ENCODE measurements at regions not wholly inside any gene's neighbourhood (a gene's known extent, or its start where the extent isn't known, plus 50 kb on each side); places are given as distances from the start of the nearest gene placed in this dataset.
"Not testable (repeated sequence)": the region's sequence is repeated elsewhere in the genome, so short reads cannot be mapped to it uniquely, and the experiment has no call there.

DNA sequence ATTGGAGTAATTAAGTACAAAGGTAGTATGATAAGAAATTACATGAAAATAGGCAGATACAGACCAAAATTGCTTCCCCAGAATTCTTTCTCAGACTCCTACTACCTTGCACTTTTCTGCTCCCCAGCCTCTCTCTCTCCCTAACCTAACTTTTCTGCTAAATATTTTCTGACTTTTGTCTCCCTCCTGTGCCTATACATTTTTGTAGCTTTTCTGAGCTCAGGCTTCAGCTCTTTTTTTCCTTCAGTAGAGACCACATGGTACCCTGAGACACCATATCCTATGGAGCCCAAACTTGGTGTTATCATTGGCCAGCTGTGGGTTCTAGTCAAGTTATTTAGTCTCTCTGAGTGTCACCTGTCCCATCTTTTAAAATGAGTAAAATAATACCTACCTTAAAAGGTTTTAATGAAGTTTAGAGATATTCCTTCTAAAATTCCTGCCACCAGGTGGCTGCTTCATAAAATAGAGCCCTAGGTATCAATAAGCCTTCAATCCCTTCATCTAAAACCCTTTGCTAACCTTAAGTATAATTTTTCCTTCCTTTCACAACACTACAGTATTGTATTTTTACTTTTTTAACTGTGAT is 237.6 kb upstream of the DUSP10 start:
- no peak for DNase-seq (ENCODE audit: extremely low read depth, low read depth)
- TF ChIP-seq, protein P1, sequence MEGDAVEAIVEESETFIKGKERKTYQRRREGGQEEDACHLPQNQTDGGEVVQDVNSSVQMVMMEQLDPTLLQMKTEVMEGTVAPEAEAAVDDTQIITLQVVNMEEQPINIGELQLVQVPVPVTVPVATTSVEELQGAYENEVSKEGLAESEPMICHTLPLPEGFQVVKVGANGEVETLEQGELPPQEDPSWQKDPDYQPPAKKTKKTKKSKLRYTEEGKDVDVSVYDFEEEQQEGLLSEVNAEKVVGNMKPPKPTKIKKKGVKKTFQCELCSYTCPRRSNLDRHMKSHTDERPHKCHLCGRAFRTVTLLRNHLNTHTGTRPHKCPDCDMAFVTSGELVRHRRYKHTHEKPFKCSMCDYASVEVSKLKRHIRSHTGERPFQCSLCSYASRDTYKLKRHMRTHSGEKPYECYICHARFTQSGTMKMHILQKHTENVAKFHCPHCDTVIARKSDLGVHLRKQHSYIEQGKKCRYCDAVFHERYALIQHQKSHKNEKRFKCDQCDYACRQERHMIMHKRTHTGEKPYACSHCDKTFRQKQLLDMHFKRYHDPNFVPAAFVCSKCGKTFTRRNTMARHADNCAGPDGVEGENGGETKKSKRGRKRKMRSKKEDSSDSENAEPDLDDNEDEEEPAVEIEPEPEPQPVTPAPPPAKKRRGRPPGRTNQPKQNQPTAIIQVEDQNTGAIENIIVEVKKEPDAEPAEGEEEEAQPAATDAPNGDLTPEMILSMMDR (IDR thresholded peaks at IDR 0.05; ENCODE audit: low read depth, low read length): no peak; the same call in 1 of the 2 replicates

DNA sequence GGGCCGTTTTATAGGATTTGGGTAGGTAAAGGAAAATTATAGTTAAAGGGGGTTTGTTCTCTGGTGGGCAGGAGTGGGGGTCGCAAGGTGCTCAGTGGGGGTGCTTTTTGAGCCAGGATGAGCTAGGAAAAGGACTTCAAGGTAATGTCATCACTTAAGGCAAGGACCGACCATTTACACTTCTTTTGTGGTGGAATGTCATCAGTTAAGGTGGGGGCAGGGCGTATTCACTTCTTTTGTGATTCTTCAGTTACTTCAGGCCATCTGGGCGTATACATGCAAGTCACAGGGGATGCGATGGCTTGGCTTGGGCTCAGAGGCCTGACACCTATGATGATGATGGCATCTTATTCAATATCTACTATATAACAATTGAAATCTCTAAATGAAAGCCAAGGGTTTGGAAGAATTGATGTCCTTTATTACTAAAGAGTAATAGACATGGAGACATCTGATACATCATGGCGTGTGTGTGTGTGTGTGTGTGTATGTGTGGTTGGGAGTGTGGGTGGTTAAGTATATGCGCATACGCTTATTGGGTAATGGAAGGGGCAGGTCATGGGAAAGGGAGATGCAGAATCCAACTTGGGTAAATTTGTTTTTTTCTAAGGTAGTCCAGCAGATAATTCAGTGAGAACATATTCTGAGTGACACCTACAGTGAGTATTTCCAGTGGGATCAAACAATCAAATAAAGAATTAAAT is 236.9 kb upstream of the DUSP10 start:
- DNase-seq (ENCODE audit: extremely low read depth, low read depth): not testable (repeated sequence)

DNA sequence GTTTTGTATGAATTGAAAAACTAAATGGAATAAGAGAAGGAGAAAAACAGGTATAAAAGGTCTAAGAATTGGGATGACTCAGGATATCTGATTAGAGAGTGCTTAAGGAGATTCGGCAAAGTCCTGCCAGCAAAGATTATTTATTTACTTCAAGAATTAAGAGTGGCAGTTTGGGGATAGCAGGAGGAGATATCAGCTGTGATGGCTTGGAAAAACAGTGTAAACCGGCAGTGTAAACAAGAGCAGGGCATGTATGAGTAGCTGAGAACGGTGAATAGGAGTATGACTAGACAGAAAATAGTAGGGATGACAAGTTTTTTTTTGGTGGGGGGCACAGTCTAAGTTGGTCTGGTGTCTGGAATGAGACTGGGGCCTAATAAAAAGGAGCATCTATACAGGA is 231.9 kb upstream of the DUSP10 start:
- DNase-seq (ENCODE audit: extremely low read depth, low read depth): not testable (repeated sequence)

DNA sequence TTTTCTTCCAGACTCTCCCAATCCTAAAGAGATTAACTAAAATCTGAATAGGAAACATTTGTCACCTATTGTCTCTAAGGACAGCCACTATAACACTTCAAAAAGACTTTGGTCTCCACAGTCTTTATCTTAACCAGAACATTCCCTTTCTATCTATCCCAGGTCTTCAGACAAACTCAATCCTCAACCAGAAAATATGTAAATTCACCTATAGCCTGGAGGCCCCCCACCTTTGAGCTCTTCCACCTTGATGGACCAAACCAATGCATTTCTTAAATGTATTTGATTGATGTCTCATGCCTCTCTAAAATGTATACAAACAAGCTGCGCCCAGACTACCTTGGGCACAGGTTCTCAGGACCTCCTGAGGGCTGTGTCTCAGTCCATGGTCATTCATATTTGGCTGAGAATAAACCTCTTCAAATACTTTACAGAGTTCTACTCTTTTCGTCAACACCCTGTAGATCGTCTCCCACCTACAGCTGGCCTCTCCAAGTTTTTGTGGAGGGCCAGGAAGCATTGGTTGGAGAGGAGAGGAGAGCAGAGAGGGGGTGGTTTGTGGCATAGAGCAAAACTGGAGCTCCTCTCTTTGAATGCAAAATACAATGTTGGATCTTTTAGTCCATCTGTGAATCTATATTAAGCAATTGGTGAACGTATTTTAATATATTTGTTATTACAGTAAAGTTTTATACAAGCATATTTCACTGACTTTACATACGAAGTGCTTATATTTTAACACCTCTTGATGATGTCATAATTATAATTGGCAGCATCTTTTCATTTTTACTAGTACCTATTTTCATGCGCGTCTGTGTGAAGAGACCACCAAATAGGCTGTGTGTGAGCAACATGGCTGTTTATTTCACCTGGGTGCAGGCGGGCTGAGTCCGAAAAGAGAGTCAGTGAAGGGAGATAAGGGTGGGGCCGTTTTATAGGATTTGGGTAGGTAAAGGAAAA is 230.7 kb upstream of the DUSP10 start:
- DNase-seq (ENCODE audit: extremely low read depth, low read depth): no peak
- TF ChIP-seq, protein P1 (IDR thresholded peaks at IDR 0.05; ENCODE audit: low read depth, low read length): no peak

DNA sequence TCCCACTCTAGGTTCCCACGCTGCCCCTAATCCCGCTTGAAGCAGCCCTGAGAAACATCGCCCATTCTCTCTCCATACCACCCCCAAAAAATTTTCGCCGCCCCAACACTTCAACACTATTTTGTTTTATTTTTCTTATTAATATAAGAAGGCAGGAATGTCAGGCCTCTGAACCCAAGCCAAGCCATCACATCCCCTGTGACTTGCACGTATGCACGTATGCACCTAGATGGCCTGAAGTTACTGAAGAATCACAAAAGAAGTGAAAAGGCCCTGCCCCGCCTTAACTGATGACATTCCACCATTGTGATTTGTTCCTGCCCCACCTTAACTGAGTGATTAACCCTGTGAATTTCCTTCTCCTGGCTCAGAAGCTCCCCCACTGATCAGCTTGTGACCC is 229.1 kb upstream of the DUSP10 start:
- DNase-seq (ENCODE audit: extremely low read depth, low read depth): not testable (repeated sequence)

DNA sequence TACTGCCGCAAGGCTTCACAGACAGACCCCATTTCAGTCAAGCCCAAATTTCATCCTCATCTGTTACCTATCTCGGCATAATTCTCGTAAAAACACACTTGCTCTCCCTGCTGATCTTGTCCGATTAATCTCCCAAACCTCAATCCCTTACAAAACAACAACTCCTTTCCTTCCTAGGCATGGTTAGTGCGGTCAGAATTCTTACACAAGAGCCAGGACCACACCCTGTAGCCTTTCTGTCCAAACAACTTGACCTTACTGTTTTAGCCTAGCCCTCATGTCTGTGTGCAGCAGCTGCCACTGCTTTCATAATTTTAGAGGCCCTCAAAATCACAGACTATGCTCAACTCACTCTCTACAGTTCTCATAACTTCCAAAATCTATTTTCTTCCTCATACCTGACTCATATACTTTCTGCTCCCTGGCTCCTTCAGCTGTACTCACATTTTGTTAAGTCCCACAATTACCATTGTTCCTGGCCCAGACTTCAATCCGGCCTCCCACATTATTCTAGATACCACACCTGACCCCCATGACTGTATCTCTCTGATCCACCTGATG is 227.5 kb upstream of the DUSP10 start:
- DNase-seq (ENCODE audit: extremely low read depth, low read depth): not testable (repeated sequence)

DNA sequence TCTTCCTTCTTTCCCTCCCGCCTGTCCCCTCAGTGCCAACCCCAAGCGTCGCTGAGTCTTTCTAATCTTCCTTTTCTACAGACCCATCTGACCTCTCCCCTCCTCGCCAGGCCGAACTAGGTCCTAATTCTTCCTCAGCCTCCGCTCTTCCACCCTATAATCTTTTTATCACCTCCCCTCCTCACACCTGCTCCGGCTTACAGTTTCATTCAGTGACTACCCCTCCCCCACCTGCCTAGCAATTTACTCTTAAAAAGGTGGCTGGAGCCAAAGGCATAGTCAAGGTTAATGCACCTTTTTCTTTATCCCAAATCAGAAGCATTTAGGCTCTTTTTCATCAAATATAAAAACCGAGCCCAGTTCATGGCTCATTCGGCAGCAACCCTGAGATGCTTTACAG is 225.6 kb upstream of the DUSP10 start:
- DNase-seq (ENCODE audit: extremely low read depth, low read depth): not testable (repeated sequence)

DNA sequence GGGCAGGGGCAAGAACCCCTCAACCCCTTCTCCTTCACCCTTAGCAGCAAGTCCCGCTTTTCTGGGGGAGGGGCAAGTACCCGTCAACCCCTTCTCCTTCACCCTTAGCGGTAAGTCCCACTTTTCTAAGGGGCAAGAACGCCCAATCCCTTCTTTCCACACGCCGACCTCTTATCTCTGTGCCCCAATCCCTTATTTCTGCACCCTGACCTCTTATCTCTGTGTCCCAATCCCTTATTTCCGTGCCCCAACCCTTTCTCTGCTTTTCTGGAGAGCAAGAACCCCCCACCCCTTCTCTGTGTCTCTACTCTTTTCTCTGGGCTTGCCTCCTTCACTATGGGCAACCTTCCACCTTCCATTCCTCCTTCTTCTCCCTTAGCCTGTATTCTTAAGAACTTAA is 225.0 kb upstream of the DUSP10 start:
- not testable (repeated sequence) for DNase-seq (ENCODE audit: extremely low read depth, low read depth)

DNA sequence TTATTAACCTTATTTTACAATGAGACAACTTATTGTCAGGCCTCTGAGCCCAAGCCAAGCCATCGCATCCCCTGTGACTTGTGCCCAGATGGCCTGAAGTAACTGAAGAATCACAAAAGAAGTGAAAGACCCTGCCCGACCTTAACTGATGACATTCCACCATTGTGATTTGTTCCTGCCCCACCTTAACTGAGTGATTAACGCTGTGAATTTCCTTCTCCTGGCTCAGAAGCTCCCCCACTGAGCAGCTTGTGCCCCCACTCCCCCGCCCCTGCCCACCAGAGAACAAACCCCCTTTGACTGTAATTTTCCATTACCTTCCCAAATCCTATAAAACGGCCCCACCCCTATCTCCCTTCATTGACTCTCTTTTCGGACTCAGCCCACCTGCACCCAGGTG is 224.0 kb upstream of the DUSP10 start:
- not testable (repeated sequence) for DNase-seq (ENCODE audit: extremely low read depth, low read depth)

DNA sequence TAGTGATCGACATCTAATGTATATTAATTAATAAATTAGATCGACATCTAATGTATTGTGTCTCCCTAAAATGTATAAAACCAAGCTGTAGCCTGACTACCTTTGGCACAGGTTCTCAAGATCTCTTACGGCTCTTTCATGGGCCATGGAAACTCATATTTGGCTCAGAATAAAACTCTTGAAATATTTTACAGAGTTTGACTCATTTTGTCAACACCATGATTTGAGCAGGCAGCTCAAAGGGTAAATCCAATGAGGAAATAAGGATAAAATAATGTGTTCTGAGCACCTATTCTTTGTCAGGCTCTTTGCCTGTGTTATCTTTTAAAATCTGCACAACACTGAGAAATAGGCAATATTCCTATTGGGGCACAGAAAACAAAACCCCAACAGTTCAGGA is 223.4 kb upstream of the DUSP10 start:
- TF ChIP-seq, protein P1 (IDR thresholded peaks at IDR 0.05; ENCODE audit: low read depth, low read length): no peak
- no peak for DNase-seq (ENCODE audit: extremely low read depth, low read depth)

DNA sequence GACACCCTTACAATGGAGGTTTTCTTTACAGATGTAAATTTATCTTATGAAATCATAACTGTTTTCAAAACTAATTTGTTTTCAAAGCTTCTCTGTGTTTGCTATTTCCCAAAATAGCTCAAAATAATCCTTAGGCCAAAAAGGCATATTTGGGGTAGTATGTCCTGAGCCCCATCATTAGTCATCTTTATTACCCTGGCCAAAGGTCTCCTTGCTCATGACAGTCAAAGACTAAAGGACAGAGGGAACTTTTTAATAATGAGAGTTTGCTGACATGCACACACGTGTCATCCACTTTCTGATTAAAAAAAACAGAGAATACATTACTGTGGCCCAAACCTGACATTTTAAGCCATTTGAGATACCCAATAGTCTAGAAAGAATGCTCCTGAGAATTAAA is 221.9 kb upstream of the DUSP10 start:
- no peak for DNase-seq (ENCODE audit: extremely low read depth, low read depth)
- TF ChIP-seq, protein P1 (IDR thresholded peaks at IDR 0.05; ENCODE audit: low read depth, low read length): no peak
